ENCODE measurements at regions not wholly inside any gene's neighbourhood (a gene's known extent, or its start where the extent isn't known, plus 50 kb on each side); places are given as distances from the start of the nearest gene placed in this dataset.

DNA sequence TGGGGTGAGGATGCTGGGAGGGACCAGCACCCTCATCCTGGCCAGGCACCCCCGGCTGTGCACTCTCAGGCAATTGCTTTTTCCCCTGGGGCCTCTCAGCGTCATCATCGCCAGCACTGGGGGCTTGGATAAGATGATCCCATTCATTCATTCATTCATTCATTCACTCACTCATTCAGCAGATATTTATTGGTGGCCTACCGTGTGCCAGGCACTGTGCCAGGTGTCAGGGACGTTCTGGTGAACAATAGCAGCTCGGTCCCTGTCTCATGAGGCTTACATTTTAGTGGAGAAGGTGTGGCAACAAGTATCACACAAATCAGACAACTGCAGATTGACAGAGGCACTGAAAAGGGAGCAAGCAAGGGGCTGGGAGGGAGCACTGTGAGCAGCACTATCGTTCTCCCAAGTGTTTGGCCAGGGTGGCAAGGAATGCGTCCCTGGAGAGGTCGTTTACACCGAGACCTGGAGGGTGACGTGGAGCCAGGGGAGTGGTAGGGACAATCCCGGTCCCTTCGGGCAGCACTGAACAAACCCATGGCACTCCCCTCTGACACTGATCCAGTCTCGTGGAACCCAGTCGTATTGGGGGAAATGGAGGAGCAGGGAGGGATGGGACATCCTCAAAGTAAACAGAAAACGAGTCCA is 124.1 kb downstream of the PAPOLA start:
- Mint-ChIP-seq H3K9me3 (ENCODE audit: low read depth) (no peaks in the 10 kb centered on the region), H3K4me1 (ENCODE audit: low read depth) (no peaks in the 10 kb centered on the region), H3K27me3 (peaks cover 22% of the 10 kb centered on the region), H3K36me3 (ENCODE audit: insufficient read depth) (no peaks in the 10 kb centered on the region), H3K27ac (no peak overlapping the region), H3K4me3 (ENCODE audit: low read depth) (no peak overlapping the region)
- no peak for DNase-seq (ENCODE audit: low spot score, unreplicated experiment)
- no peak for TF ChIP-seq CTCF (IDR thresholded peaks at IDR 0.05; ENCODE audit: unreplicated experiment)

GRCh38 chr14:96626916-96627315 is 124.7 kb downstream of the PAPOLA start:
- Mint-ChIP-seq H3K36me3 (ENCODE audit: insufficient read depth) (no peaks in the 10 kb centered on the region), H3K27me3 (peaks cover 18% of the 10 kb centered on the region), H3K9me3 (ENCODE audit: low read depth) (no peaks in the 10 kb centered on the region), H3K4me3 (ENCODE audit: low read depth) (no peak overlapping the region), H3K27ac (no peak overlapping the region), H3K4me1 (ENCODE audit: low read depth) (no peaks in the 10 kb centered on the region)
- peak; percentile 1 for DNase-seq (ENCODE audit: low spot score, unreplicated experiment)
- no peak for TF ChIP-seq CTCF (IDR thresholded peaks at IDR 0.05; ENCODE audit: unreplicated experiment)

DNA sequence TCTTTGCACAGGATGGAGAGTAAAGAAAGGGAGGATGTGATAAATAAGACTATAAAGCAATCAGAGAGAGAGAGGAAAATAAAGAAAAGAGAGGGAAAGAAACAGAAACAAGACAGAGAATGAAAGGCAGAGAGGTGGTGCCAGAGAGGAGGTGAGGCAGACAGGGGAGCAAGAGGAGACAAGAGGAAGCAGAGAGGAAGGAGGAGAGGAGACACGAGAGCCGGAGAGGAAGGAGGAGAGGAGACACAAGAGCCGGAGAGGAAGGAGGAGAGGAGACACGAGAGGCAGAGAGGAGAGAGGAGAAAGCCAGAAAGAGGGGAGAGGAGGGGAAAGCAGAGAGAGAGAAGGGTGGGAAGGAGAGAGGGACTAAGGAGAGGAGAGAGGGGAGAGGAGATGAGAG is 125.2 kb downstream of the PAPOLA start:
- no peaks in the 10 kb centered on the region for H3K36me3 Mint-ChIP-seq (ENCODE audit: insufficient read depth)
- no peak for TF ChIP-seq CTCF (IDR thresholded peaks at IDR 0.05; ENCODE audit: unreplicated experiment)
- no peak overlapping the region for H3K4me3 Mint-ChIP-seq (ENCODE audit: low read depth)
- no peaks in the 10 kb centered on the region for H3K9me3 Mint-ChIP-seq (ENCODE audit: low read depth)
- peaks cover 17% of the 10 kb centered on the region for H3K27me3 Mint-ChIP-seq
- H3K4me1 Mint-ChIP-seq (ENCODE audit: low read depth): no peaks in the 10 kb centered on the region
- no peak overlapping the region for H3K27ac Mint-ChIP-seq
- DNase-seq (ENCODE audit: low spot score, unreplicated experiment): no peak

GRCh38 chr14:96627811-96628775 is 125.9 kb downstream of the PAPOLA start:
- no peaks in the 10 kb centered on the region for H3K4me1 Mint-ChIP-seq (ENCODE audit: low read depth)
- no peaks in the 10 kb centered on the region for H3K36me3 Mint-ChIP-seq (ENCODE audit: insufficient read depth)
- no peaks in the 10 kb centered on the region for H3K9me3 Mint-ChIP-seq (ENCODE audit: low read depth)
- no peak overlapping the region for H3K27ac Mint-ChIP-seq
- TF ChIP-seq CTCF (IDR thresholded peaks at IDR 0.05; ENCODE audit: unreplicated experiment): no peak
- DNase-seq (ENCODE audit: low spot score, unreplicated experiment): peak; percentile 2
- H3K4me3 Mint-ChIP-seq (ENCODE audit: low read depth): no peak overlapping the region
- H3K27me3 Mint-ChIP-seq: peaks cover 11% of the 10 kb centered on the region

GRCh38 chr14:96629082-96629481 is 126.9 kb downstream of the PAPOLA start:
- H3K27me3 Mint-ChIP-seq: peaks cover 10% of the 10 kb centered on the region
- no peak overlapping the region for H3K27ac Mint-ChIP-seq
- H3K36me3 Mint-ChIP-seq (ENCODE audit: insufficient read depth): no peaks in the 10 kb centered on the region
- H3K9me3 Mint-ChIP-seq (ENCODE audit: low read depth): no peaks in the 10 kb centered on the region
- no peak for TF ChIP-seq CTCF (IDR thresholded peaks at IDR 0.05; ENCODE audit: unreplicated experiment)
- DNase-seq (ENCODE audit: low spot score, unreplicated experiment): peak; percentile 0
- H3K4me1 Mint-ChIP-seq (ENCODE audit: low read depth): no peaks in the 10 kb centered on the region
- no peak overlapping the region for H3K4me3 Mint-ChIP-seq (ENCODE audit: low read depth)

Data from progenitor cell of endocrine pancreas (in vitro differentiated cells).